OCI-LY7 (cell line): ENCODE measurements at regions not wholly inside any gene's neighbourhood (a gene's known extent, or its start where the extent isn't known, plus 50 kb on each side); places are given as distances from the start of the nearest gene placed in this dataset.
"Not testable (repeated sequence)": the region's sequence is repeated elsewhere in the genome, so short reads cannot be mapped to it uniquely, and the experiment has no call there.

ENCODE experiments used
- BruUV-seq: library from RNA; stranded (reverse); fragments of 400-500 nt; replicated peaks from 2 replicates; lab custom pipeline; 2021; lab: Mats Ljungman, UMichigan
- CTCF ChIA-PET: fragments of 300-600 bp; sonication (Branson Sonifier 250); formaldehyde crosslinking; loops from one replicate; lab custom pipeline; 2022; ENCODE audit warnings: antibody characterized with exemption; ENCODE audit not compliant: unreplicated experiment; lab: Charles Lee
- POLR2A ChIA-PET: fragments of 300-600 bp; sonication (Branson Sonifier 250); formaldehyde crosslinking; loops from one replicate; lab custom pipeline; 2022; ENCODE audit warnings: antibody characterized with exemption; lab: Charles Lee
- DNase-seq: peaks from one replicate; pipeline ENCODE4 v3.0.0-alpha.2; 2015; ENCODE audit warnings: low spot score
- H2AFZ ChIP-seq: fragments of 200-600 bp; sonication (generic), shearing (Covaris generic); 2 replicates; pipeline ENCODE4 v1.6.1; 2014; ENCODE audit warnings: mild to moderate bottlenecking, antibody characterized with exemption, low read length, moderate library complexity
- H3K27ac ChIP-seq: fragments of 200-600 bp; sonication (generic); 2 replicates; pipeline ENCODE4 v1.5.1; 2014; ENCODE audit warnings: mixed run types, low read depth, mild to moderate bottlenecking, moderate library complexity, low read length, inconsistent platforms; ENCODE audit not compliant: poor library complexity, severe bottlenecking
- H3K36me3 ChIP-seq: fragments of 200-600 bp; sonication (generic); 2 replicates; pipeline ENCODE4 v1.6.1; 2014; ENCODE audit warnings: mild to moderate bottlenecking, antibody characterized with exemption, low read length, moderate library complexity, mixed read lengths; ENCODE audit not compliant: insufficient read depth
- H3K4me1 ChIP-seq: fragments of 200-600 bp; sonication (generic); 2 replicates; pipeline ENCODE4 v1.5.1; 2014; ENCODE audit warnings: mild to moderate bottlenecking, low read length; ENCODE audit not compliant: insufficient read depth, poor library complexity, severe bottlenecking
- H3K4me2 ChIP-seq: fragments of 200-600 bp; sonication (generic); 2 replicates; pipeline ENCODE4 v1.6.1; 2014; ENCODE audit warnings: mild to moderate bottlenecking, low read length
- H3K4me3 ChIP-seq: fragments of 200-600 bp; sonication (generic); 2 replicates; pipeline ENCODE4 v1.5.1; 2014; ENCODE audit warnings: mild to moderate bottlenecking, low read depth, low read length; ENCODE audit not compliant: poor library complexity, severe bottlenecking
- H3K79me2 ChIP-seq: fragments of 200-600 bp; sonication (generic); 2 replicates; pipeline ENCODE4 v1.6.1; 2016; ENCODE audit warnings: low read depth, mild to moderate bottlenecking, low read length, moderate library complexity, mixed read lengths; ENCODE audit not compliant: insufficient read depth
- H3K9me2 ChIP-seq: fragments of 200-600 bp; sonication (generic); 2 replicates; pipeline ENCODE4 v1.6.1; 2016; ENCODE audit warnings: mild to moderate bottlenecking, low read length, mixed read lengths; ENCODE audit not compliant: insufficient read depth
- H3K9me3 ChIP-seq: fragments of 200-600 bp; sonication (generic); 2 replicates; pipeline ENCODE4 v1.6.1; 2014; ENCODE audit warnings: mild to moderate bottlenecking, mixed run types, low read length, mixed read lengths
- H4K20me1 ChIP-seq: fragments of 200-600 bp; sonication (generic); 2 replicates; pipeline ENCODE4 v1.6.1; 2014; ENCODE audit warnings: mild to moderate bottlenecking, antibody characterized with exemption, low read length, moderate library complexity, mixed read lengths; ENCODE audit not compliant: insufficient read depth
- EZH2phosphoT487 ChIP-seq: fragments of 200-600 bp; sonication (generic); IDR thresholded peaks from 2 replicates; pipeline ENCODE4 v1.6.1; 2018; ENCODE audit warnings: low read depth, borderline replicate concordance, mild to moderate bottlenecking, mixed run types, antibody characterized with exemption, low read length, moderate library complexity, mixed read lengths
- intact Hi-C: fragments of 100-400 bp; cut with micrococcal nuclease; formaldehyde crosslinking; loops from one replicate; pipeline ENCODE4 v1.10.0; 2022; ENCODE audit not compliant: unreplicated experiment
- TF ChIP-seq, protein P1 (sequence below): fragments of 200-600 bp; sonication (generic); conservative IDR thresholded peaks from 2 replicates; pipeline ENCODE4 v1.5.1; 2014; ENCODE audit warnings: mild to moderate bottlenecking, antibody characterized with exemption, low read length, moderate library complexity, mixed read lengths

DNA sequence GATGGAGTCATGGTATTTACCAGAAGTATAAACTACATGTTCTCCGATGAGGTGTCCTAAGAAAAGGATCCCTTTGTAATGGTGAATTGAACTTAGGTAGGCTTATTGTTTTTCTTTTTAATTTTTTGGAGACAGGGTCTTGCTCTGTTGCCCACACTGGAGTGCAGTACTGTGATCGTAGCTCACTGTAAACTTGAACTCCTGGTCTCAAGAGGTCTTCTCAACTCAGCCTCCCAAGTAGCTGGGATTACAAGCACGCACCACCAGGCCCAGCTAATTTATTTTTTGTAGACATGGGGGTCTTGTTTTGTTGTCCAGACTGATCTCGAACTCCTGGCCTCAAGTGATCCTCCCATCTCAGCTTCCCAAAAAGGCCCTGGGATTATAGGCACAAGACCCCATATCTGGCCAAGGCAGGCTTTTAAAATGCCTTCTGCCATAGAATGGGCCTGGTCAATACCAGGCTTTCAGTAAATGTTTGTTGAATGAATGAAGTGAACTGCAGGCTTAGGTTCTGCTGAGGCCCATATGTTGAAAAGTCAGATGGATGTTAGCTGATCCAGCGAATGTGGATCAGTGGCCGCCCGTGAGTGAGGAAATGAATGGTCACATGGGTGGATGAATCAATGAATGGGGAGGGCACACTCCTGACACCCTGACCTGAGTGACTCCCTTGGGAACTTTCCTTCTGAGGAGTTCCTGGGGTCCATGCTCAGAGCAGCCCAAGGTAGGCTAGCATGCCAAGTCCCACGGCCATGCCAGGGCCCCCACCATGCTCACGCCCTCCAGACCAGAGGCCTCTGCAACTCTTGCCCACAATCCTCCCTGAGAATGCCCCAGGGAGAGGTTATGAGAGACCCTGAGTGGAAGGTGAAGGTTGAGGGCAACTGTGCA is 118.0 kb upstream of the MYCN start:
- TF ChIP-seq EZH2phosphoT487, result no peak
- TF ChIP-seq, protein P1, sequence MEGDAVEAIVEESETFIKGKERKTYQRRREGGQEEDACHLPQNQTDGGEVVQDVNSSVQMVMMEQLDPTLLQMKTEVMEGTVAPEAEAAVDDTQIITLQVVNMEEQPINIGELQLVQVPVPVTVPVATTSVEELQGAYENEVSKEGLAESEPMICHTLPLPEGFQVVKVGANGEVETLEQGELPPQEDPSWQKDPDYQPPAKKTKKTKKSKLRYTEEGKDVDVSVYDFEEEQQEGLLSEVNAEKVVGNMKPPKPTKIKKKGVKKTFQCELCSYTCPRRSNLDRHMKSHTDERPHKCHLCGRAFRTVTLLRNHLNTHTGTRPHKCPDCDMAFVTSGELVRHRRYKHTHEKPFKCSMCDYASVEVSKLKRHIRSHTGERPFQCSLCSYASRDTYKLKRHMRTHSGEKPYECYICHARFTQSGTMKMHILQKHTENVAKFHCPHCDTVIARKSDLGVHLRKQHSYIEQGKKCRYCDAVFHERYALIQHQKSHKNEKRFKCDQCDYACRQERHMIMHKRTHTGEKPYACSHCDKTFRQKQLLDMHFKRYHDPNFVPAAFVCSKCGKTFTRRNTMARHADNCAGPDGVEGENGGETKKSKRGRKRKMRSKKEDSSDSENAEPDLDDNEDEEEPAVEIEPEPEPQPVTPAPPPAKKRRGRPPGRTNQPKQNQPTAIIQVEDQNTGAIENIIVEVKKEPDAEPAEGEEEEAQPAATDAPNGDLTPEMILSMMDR, result no peak
- ChIA-PET CTCF (no interaction called here), POLR2A (no interaction called here)
- Histone ChIP-seq H3K9me2 (no peaks in the 10 kb centered on the region), H4K20me1 (no peaks in the 10 kb centered on the region), H3K27ac (no peak overlapping the region), H2AFZ (no peak overlapping the region), H3K79me2 (no peaks in the 10 kb centered on the region), H3K4me2 (no peak overlapping the region), H3K9me3 (no peaks in the 10 kb centered on the region), H3K4me1 (no peaks in the 10 kb centered on the region), H3K36me3 (no peaks in the 10 kb centered on the region), H3K4me3 (no peak overlapping the region)
- DNase-seq, result no peak
- BruUV-seq, result no TSS peak
- intact Hi-C loops, result no loop called here

- no peak overlapping the region for H3K27ac ChIP-seq
- no TSS peak for BruUV-seq
- H3K36me3 ChIP-seq, result no peaks in the 10 kb centered on the region
- H3K79me2 ChIP-seq, result no peaks in the 10 kb centered on the region
- H4K20me1 ChIP-seq, result no peaks in the 10 kb centered on the region
- H3K4me1 ChIP-seq, result no peaks in the 10 kb centered on the region
- ChIA-PET CTCF (no interaction called here), POLR2A (no interaction called here)
- H3K4me3 ChIP-seq, result no peak overlapping the region
- intact Hi-C loops, result no loop called here
- no peaks in the 10 kb centered on the region for H3K9me3 ChIP-seq
- no peak for DNase-seq
- H3K9me2 ChIP-seq, result no peaks in the 10 kb centered on the region
- TF ChIP-seq, protein P1, result no peak
- TF ChIP-seq EZH2phosphoT487, result no peak
- no peak overlapping the region for H3K4me2 ChIP-seq
- H2AFZ ChIP-seq, result no peak overlapping the region
Measured at GRCh38 chr2:15823459-15824396, 116.6 kb upstream of the MYCN start.

DNA sequence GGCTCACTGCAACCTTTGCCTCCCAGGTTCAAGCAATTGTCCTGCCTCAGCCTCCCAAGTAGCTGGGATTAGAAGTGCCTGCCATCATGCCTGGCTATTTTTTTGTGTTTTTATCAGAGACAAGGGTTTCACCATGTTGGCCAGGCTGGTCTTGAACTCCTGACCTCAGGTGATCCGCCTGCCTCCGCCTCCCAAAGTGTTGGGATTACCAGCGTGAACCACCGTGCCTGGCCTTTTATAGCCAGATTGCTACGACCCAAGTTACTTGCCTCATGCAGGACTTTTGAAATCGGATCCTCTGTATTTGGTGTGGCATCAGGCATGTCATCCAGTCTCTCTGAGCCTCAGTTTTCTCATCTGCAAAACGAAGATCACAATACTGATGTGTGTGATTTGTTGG is 115.9 kb upstream of the MYCN start:
- H4K20me1 ChIP-seq, H3K27ac ChIP-seq, H2AFZ ChIP-seq, CTCF ChIA-PET, H3K4me1 ChIP-seq, DNase-seq, H3K4me2 ChIP-seq, H3K4me3 ChIP-seq, H3K36me3 ChIP-seq, H3K9me3 ChIP-seq, intact Hi-C loops, H3K79me2 ChIP-seq, BruUV-seq, H3K9me2 ChIP-seq: not testable (repeated sequence)
- POLR2A ChIA-PET, result interaction anchor here (0.7 kb wide), 1 partner anchor 10 kb away, joined by 3 read pairs; no protein-coding TSS in a partner anchor
